ENCODE measurements at regions not wholly inside any gene's neighbourhood (a gene's known extent, or its start where the extent isn't known, plus 50 kb on each side); places are given as distances from the start of the nearest gene placed in this dataset.

- no peak overlapping the region for H3K4me3 ChIP-seq (ENCODE audit: low read length)
- H4K20me1 ChIP-seq (ENCODE audit: insufficient read depth, low read length) = no peaks in the 10 kb centered on the region
- no peak overlapping the region for H3K27ac ChIP-seq (ENCODE audit: low read length)
- no peak overlapping the region for H3K4me2 ChIP-seq (ENCODE audit: low read depth, low read length)
- no peaks in the 10 kb centered on the region for H3K36me3 ChIP-seq (replicated peaks; ENCODE audit: insufficient read depth, low read length)
- H3K79me2 ChIP-seq (ENCODE audit: low read length) = no peaks in the 10 kb centered on the region
- no peaks in the 10 kb centered on the region for H3K9me3 ChIP-seq (replicated peaks; ENCODE audit: insufficient read depth, low read length)
- H2AFZ ChIP-seq (ENCODE audit: low read length) = no peak overlapping the region
- TF ChIP-seq EZH2 (optimal IDR thresholded peaks at IDR 0.05; ENCODE audit: low read depth, low read length) = no peak
- TF ChIP-seq, protein P1, sequence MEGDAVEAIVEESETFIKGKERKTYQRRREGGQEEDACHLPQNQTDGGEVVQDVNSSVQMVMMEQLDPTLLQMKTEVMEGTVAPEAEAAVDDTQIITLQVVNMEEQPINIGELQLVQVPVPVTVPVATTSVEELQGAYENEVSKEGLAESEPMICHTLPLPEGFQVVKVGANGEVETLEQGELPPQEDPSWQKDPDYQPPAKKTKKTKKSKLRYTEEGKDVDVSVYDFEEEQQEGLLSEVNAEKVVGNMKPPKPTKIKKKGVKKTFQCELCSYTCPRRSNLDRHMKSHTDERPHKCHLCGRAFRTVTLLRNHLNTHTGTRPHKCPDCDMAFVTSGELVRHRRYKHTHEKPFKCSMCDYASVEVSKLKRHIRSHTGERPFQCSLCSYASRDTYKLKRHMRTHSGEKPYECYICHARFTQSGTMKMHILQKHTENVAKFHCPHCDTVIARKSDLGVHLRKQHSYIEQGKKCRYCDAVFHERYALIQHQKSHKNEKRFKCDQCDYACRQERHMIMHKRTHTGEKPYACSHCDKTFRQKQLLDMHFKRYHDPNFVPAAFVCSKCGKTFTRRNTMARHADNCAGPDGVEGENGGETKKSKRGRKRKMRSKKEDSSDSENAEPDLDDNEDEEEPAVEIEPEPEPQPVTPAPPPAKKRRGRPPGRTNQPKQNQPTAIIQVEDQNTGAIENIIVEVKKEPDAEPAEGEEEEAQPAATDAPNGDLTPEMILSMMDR (IDR thresholded peaks at IDR 0.05; ENCODE audit: low read length) = no peak
- no peak for TF ChIP-seq EZH2phosphoT487 (IDR thresholded peaks at IDR 0.05; ENCODE audit: low read length)
- no peak for DNase-seq
- H3F3A ChIP-seq (ENCODE audit: insufficient read depth, low read length) = no peaks in the 10 kb centered on the region
- no peaks in the 10 kb centered on the region for H3K27me3 ChIP-seq (replicated peaks; ENCODE audit: insufficient read depth, low read length)
- no peaks in the 10 kb centered on the region for H3K4me1 ChIP-seq (ENCODE audit: low read length)
- no peaks in the 10 kb centered on the region for H3K9me2 ChIP-seq (replicated peaks; ENCODE audit: insufficient read depth, low read length)
- H3K9ac ChIP-seq (ENCODE audit: low read length) = no peak overlapping the region
Measured at GRCh38 chr3:20425138-20425537, 239.1 kb upstream of the SGO1 start.

GRCh38 chr3:20424086-20424485 is 238.1 kb upstream of the SGO1 start:
- no peaks in the 10 kb centered on the region for H3K27me3 ChIP-seq (replicated peaks; ENCODE audit: insufficient read depth, low read length)
- no peak overlapping the region for H3K4me3 ChIP-seq (ENCODE audit: low read length)
- H2AFZ ChIP-seq (ENCODE audit: low read length) = no peak overlapping the region
- H3K36me3 ChIP-seq (replicated peaks; ENCODE audit: insufficient read depth, low read length) = no peaks in the 10 kb centered on the region
- H3F3A ChIP-seq (ENCODE audit: insufficient read depth, low read length) = no peaks in the 10 kb centered on the region
- H3K9me2 ChIP-seq (replicated peaks; ENCODE audit: insufficient read depth, low read length) = no peaks in the 10 kb centered on the region
- no peak overlapping the region for H3K4me2 ChIP-seq (ENCODE audit: low read depth, low read length)
- TF ChIP-seq EZH2 (optimal IDR thresholded peaks at IDR 0.05; ENCODE audit: low read depth, low read length) (no peak), EZH2phosphoT487 (IDR thresholded peaks at IDR 0.05; ENCODE audit: low read length) (no peak)
- TF ChIP-seq, protein P1 (IDR thresholded peaks at IDR 0.05; ENCODE audit: low read length) = no peak
- H3K79me2 ChIP-seq (ENCODE audit: low read length) = no peaks in the 10 kb centered on the region
- H3K4me1 ChIP-seq (ENCODE audit: low read length) = no peaks in the 10 kb centered on the region
- no peaks in the 10 kb centered on the region for H3K9me3 ChIP-seq (replicated peaks; ENCODE audit: insufficient read depth, low read length)
- H3K9ac ChIP-seq (ENCODE audit: low read length) = no peak overlapping the region
- no peak overlapping the region for H3K27ac ChIP-seq (ENCODE audit: low read length)
- H4K20me1 ChIP-seq (ENCODE audit: insufficient read depth, low read length) = no peaks in the 10 kb centered on the region
- no peak for DNase-seq

DNA sequence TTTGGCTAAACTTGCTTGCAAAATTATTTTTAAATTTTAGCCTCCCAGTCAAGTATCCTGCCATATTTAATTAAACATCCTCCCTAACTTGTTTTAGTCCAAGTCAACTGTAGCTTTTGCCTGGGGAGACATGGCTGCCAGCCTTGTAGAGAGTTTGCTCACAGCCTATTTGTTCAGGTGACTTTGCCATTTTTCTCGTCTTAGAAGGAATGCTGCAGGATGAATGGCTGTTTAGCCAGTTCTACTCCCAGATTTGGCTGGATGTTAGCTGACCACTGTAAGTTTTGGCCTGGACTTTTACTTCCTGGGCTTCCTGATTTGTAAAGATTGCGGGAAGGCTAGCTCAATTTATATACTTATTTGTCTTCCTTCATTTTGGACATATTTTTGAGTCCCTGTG is 236.4 kb upstream of the SGO1 start:
- Histone ChIP-seq H2AFZ (ENCODE audit: low read length) (no peak overlapping the region), H3K4me1 (ENCODE audit: low read length) (no peaks in the 10 kb centered on the region), H3K9me3 (replicated peaks; ENCODE audit: insufficient read depth, low read length) (no peaks in the 10 kb centered on the region), H3F3A (ENCODE audit: insufficient read depth, low read length) (no peaks in the 10 kb centered on the region), H3K9me2 (replicated peaks; ENCODE audit: insufficient read depth, low read length) (no peaks in the 10 kb centered on the region), H3K4me3 (ENCODE audit: low read length) (no peak overlapping the region), H3K36me3 (replicated peaks; ENCODE audit: insufficient read depth, low read length) (no peaks in the 10 kb centered on the region), H3K9ac (ENCODE audit: low read length) (no peak overlapping the region), H3K27me3 (replicated peaks; ENCODE audit: insufficient read depth, low read length) (no peaks in the 10 kb centered on the region), H3K27ac (ENCODE audit: low read length) (no peak overlapping the region), H4K20me1 (ENCODE audit: insufficient read depth, low read length) (no peaks in the 10 kb centered on the region), H3K4me2 (ENCODE audit: low read depth, low read length) (no peak overlapping the region), H3K79me2 (ENCODE audit: low read length) (no peaks in the 10 kb centered on the region)
- TF ChIP-seq, protein P1 (IDR thresholded peaks at IDR 0.05; ENCODE audit: low read length) = no peak
- TF ChIP-seq EZH2phosphoT487 (IDR thresholded peaks at IDR 0.05; ENCODE audit: low read length) = no peak
- no peak for TF ChIP-seq EZH2 (optimal IDR thresholded peaks at IDR 0.05; ENCODE audit: low read depth, low read length)
- no peak for DNase-seq
